Glomerular visceral epithelial cell (primary cell): ENCODE measurements at regions not wholly inside any gene's neighbourhood (a gene's known extent, or its start where the extent isn't known, plus 50 kb on each side); places are given as distances from the start of the nearest gene placed in this dataset.
"Not testable (repeated sequence)": the region's sequence is repeated elsewhere in the genome, so short reads cannot be mapped to it uniquely, and the experiment has no call there.

Experiments
- DNase-seq: peaks from one replicate; pipeline ENCODE4 v3.0.0-alpha.2; 2016; ENCODE audit errors: extremely low spot score

DNA sequence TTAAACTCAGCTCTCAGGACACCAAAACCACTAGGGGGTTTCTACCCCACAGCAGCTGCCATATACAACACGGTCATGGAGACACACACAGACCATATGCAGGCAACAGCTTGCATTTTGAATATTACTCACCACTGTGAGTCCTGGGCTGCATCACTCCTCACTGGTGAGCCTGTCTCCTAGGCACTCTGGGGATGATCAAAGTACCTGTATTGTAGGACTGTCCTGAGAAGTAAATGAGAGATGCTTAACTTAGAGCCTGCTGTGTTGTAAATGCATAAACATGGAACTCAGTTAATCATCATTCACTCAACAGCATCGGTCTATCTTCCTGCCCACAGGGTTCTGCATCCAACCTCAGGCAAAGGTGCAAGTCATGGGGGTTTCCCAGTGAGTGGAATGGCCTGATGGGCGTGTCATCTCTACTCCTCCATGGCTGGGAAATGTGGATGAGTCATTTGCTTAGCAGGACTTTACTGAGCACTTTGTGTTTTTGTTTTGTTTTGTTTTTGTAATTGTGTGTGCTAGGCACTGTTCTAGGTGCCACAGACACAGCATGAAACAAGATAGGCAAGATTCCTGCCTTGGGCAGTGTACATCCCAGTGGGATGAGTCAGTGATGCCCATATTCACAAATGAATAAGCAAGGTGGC lies 1141.2 kb upstream of the TMEM132C start:
- DNase-seq: peak; percentile 89

DNA sequence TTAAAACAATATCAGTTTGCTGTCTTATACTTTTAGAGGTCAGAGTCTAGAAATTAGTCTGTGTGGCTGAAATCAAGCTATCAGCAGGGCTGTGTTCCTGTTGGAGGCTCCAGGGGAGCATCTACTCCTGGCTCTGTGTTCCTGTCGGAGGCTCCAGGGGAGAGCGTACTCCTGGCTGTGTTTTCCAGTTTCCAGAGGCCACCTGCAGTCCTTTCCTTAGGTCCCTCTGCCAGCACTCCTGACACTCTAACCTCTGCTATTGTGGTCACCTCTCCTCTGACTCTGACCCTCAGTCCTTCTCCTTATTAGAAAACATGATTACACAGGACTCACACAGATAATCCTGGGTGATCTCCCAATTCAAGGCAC lies 1140.7 kb upstream of the TMEM132C start:
- no peak for DNase-seq

DNA sequence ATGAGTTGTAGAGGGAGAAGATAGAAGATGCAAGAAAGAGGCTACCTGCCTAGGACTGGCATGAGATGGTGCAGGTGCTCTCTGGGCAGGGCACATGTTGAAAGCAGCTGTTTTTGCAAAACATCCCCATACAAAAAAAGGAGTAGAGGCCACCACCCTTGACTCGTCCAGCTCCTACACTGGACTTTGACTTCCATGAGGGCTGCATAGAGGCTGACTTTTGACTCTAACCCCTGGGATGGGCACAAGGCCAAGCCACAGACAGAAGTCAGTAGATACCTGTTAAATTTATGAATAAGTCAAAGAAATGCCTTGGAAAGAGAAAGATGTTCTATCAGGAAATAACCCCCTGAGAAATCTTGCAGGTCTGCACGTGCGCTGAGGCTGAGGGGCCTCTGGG lies 1139.1 kb upstream of the TMEM132C start:
- no peak for DNase-seq

DNA sequence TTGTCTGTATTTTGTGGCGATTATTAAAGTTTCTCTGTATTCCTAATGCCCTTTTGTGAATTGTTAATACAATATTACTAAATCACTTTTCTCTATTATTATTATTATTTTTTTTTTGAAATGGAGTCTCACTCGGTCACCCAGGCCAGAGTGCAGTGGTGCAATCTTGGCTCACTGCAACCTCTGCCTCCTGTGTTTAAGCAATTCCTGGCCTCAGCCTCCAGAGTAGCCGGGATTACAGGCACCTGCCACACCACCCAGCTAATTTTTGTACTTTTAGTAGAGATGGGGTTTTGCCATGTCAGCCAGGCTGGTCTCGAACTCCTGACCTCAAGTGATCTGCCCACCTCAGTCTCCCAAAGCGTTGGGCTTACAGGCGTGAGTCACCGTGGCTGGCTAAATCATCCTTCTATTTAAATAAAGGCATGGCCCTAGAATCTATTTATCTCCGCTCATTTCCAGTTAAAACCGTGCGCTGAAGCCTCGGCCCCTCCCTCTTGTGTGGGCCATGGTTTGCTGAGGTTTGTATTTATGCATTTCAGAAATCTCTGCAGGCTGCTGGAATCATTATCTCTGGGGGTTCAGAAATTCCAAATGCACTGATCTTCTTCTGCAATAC lies 1136.4 kb upstream of the TMEM132C start:
- no peak for DNase-seq

DNA sequence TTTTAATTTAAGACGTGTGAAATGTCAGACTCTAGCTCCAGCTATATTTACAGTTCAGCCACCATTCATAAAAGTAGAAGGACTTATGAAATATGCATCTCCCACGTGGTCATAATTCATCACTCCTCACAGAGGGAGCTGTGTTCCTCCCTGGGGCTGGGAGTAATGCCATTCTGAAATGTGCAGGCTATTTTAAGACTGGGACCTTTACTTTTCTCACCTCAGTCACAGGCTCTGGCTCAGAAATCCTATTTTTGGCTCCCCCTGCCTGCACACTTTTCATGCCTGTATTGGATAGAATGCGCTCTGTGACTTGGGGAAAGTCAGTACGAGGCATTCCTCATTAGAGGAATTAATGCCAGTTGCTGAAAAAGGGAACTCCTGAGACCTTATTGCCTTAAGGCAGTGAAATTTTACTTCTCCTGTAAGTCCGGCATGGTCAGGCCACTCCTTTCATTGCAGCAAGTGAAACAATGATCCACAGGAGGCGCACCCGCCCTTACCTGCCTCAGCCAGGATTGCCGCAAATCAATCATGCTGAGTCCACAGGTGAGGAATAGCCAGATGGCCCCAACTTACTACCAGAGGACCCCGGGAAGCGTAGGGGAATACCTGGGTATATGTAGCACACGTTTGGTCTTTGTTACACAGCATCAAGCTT lies 1133.2 kb upstream of the TMEM132C start:
- no peak for DNase-seq

DNA sequence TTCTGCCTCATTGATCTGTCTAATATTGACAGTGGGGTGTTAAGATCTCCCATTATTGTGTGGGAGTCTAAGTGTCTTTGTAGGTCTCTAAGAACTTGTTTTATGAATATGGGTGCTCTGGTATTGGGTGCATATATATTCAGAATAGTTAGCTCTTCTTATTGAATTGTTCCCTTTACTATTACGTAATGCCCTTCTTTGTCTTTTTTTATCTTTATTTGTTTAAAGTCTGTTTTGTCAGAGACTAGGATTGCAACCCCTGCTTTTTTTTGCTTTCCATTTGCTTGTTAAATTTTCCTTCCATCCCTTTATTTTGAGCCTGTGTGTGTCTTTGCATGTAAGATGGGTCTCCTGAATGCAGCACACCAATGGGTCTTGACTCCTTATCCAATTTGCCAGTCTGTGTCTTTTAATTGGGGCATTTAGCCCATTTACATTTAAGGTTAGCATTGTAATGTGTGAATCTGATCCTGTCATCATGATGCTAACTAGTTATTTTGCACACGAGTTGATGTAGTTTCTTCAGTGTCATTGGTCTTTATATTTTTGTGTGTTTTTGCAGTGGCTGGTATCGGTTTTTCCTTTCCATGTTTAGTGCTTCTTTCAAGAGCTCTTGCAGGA lies 1126.0 kb upstream of the TMEM132C start:
- not testable (repeated sequence) for DNase-seq

DNA sequence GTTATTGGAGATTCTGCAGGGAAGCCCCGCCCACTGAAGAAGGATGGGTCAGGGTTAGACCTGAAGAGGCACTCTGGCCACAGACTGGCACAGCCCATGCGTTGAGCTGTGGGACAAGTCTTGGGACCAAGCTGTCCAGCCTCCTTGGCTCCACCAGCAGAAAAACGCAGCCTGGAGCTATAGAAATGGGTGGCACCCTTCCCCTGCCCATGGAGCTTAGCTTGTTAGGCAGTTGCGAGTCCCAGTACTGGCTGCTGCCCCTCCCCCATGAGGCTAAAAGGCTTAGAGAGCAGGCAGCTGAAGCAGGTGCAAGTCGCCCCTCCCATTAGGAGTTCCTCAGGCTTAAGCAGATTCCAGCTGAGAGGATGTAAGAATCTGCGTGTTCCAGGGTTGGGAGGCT lies 1124.0 kb upstream of the TMEM132C start:
- DNase-seq: no peak

DNA sequence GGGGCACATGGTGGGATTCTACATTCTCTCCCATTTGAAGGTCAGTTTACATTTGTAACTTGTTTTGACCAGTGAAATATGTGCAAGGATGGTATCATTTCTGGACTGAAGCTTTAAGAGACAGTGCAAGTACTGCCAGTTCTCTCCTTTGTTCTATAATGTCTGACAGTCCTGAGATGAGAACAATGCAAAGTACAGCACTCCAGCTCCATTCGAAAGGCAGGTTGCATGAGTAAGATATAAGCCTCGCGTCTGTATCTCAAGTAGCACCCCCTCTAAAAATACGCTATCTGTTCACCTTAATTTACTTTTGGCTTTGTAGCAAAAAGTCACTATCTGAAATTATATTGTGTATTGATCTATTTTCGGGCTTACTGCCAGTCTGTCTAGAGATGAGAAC lies 1122.2 kb upstream of the TMEM132C start:
- DNase-seq: no peak

DNA sequence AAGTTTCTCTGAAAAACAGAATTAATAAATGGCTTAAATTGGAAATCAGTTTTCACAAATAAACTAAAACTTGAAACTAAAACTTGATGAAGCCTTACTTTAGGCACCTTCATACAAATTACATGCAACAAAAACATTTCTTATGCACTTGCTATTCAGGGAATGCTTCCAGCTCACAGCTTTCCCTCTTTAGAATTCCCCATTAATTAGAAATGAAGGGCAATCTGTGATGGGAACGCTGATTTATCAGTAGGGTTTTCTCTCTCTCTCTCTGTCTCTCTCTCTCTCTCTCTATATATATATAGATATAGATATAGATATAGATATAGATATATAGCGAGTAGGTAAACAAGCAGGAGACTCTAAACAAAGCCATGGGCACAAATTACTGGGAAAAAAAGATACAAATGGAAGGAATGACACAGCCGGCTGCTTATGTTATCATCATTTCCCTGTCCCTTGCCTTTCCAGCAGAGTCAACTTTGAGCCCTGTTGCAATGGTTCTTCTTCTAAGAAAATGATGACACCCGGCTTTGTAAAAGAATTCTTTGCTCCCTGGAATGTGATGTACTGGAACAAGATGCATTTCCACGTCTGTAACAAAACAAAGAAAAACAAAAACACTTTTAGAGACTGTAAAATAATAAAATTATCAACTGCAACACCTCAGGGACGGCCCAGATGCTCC lies 1121.6 kb upstream of the TMEM132C start:
- no peak for DNase-seq

DNA sequence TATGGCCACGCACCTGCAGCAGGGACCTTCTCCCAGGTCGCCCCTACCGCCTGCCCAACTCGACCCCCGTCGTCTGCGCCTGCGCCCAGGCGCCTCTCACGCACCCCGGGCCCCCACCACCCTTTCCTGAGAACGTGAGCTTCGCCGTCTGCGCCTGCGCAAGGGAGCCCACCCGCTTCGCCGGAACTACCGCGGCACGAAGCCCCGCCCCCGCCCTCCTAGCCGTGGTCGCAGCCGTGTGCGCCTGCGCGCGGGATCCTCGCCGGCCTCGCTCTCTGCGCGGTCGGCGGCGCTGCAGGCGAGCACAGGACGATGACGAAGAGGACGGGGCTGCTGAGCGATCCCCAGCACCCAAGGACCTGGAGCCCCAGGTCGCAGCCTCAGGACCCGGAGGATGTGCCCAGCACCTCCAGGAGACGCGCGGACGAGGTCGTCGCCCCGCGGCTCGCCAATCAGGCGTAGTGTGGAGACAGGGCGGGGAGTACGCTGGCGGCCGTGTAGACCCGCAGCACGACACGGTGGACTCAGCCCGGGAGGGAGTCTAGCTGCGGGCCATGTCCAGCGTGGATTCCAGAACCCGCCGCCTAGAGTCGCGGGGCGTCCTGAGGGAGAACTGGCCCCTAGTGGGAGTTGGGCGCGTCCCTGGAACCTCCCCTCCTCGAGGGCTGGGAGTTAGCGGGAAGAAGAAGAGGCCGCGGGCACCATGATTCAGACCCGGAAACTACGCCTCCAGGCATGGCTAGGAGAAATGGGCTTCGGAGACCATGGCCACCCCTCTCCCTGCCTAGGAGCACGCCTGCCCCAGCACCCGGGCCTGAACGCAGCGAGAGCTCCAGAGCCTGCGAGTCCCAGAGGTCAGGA lies 1120.8 kb upstream of the TMEM132C start:
- DNase-seq: peak; percentile 46

DNA sequence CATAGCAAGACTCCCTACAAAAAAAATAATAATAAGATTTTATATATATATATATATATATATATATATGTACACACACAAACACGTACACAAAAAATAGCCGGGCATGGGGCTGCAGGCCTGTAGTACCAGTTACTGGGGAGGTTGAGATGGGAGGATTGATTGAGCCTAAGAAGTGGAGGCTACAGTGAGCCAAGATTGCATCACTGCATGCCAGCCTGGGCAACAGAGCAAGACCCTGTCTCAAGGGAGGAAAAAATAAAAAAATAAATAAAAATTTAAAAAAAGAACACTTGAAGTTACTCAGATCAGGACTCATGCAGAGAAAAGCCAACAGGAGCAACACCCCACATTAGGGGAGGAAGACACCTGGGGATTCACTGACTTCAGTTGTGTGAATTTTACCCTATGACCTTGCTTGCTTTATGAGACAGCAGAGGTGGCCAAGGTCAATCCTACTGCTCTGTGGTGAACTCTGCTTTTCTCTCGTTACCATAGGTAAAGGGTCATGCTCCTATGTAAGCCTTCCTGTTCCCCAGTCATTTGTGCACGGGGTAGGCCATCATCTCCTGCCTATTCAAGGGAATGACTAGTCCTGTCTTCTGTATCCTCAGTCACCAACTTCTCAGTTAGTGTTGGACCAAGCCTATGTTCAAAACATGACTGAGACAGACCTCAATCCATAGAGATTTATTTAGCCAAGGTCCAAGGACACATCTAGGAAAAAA lies 1119.8 kb upstream of the TMEM132C start:
- DNase-seq: no peak

DNA sequence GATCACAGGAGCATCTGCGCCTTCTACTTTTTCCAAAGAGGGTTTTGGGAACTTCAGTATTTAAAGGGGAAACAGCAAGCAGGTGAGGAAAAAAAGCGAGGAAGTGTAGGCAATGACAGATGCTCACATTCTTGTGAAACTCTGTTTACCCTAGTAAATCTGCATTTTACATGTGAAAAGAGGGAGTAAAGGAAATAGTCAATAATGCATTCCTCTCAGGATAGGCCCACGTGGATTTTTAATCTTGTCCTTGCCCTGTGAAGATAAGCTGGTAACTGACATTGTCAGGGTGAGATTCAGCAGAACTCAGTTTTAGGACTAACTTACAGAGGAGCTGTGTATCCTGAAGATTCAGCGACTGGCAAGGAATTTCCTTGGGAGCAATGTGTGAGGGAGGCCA lies 1119.2 kb upstream of the TMEM132C start:
- DNase-seq: no peak

DNA sequence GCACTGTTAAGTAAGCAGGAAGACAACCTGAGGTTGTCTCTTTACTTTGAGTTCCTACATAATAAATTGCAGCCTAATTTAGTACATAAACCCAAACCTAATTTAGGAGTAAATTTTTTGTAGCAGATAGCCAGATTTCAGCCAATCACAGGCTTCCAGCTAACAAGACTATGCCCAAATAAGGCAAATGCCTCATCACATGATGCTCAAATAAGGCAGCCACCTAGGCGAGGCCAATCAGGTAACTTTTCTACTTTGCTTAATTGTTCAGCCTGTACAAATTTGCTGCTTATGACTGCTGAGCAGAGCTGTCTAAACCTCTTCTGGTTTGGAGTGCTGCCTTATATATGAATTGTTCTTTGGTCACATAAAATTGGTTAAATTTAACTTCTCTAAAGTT lies 1118.7 kb upstream of the TMEM132C start:
- no peak for DNase-seq

DNA sequence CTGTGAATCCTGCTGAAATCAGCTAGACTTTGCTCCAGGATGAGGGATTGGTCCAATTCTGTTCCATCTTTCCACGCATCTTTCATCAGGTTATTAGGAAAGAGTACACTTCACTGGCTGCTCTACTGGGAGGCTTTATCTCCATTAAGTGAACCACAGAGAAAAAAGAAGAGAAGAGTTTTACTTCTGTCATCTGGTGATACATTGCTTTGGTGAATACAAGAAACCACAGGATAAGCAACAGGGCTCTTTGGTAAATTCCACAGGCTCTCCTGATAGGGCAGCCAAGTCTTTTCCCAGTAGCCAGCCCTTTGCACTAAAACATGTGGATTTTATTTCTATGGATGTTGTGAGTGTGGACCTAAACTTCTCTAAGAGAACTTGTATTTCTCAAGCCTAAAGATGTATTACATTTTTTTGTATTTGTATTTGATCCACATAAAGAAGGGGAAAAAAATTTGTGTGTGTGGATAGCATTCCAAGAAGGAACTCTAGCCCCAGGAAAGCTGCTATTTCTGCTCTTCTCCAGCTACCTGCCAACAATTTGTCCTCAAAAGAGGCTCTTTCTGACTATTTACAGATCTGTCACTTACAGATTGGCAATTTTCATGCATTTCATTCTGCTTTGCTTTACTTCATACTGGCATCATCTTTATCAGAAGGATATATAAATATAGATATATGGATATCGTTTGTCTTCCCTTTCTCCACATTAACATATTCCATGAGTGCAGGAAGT lies 1117.6 kb upstream of the TMEM132C start:
- no peak for DNase-seq

DNA sequence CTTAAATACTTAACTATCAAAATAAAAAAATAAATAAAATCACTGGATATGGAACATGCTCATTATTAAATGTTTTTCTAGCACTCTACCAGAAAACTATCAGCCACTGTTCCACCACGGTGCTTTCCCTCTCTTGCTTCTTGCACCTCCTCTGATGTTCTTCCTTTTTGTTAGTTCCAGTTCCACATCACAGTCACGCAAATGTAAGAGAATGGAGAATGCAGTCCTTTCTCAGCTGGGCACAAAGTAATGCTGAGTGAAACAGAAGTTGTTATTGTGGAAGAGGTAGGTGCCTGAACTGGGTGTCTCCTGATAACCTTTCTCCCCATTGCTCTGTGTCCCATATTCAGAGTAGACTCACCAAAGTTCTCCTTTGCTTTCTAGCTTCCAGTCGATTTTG lies 1116.9 kb upstream of the TMEM132C start:
- DNase-seq: no peak

DNA sequence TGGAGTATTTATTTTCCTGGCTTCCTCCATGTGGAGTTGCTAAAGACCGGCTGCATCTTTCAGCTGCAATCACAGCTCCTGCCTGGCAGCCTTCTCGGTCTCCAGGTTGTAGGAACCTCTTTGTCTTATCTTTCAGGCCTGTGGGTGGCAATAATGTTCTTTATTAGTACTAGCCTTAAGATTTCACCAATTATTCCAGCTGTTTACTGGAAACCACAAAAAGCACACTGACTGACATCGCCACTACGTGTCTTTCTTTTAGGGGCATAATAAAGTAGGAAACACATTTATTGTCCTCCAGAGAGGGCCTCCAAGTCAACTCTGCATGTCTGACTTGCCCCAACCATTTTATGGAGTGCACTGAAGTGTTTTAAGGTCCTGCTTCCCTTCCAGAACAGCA lies 1116.5 kb upstream of the TMEM132C start:
- DNase-seq: no peak

DNA sequence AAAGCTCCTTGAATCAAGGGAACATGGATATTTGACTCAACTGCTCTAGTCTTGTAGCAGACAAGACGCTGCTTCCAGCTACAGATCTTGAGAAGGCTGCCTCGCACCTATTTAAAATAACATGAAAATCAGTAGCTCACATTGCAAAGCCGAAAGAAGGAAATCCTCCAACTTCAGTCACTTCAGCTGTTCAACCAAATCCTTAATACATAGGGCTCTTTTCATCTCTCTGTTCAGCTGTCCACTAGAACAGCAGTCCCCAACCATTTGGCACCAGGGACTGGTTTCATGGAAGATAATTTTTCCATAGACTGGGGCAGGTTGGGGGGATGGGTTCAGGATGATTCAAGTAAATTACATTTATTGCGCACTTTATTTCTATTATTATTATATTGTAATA lies 1116.0 kb upstream of the TMEM132C start:
- no peak for DNase-seq

DNA sequence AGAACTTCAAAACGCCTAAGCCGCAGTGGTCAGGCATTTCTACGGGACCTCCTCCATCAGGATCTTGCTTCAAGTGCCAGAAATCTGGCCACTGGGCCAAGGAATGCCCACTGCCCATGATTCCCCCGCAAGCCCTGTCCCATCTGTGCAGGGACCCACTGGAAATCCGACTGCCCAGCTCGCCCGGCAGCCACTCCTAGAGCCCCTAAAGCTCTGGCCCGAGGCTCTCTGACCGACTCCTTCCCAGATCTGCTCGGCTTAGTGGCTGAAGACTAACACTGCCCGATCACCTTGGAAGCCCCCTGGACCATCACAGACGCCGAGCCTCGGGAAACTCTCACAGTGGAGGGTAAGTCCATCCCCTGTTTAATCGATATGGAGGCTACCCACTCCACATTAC lies 1113.0 kb upstream of the TMEM132C start:
- no peak for DNase-seq

DNA sequence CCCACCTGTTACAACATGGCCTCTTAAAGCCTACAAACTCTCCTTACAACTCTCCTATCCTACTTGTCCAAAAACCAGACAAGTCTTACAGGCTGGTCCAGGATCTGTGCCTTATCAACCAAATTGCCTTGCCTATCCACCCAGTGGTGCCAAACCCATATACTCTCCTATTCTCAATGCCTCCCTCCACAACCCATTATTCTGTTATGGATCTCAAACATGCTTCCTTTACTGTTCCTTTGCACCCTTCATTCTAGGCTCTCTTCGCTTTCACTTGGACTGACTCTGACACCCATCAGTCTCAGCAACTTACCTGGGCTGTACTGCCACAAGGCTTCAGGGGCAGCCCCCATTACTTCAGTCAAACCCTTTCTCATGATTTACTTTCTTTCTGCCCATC lies 1112.1 kb upstream of the TMEM132C start:
- not testable (repeated sequence) for DNase-seq
